Ecto neural progenitor cell (in vitro differentiated cells): ENCODE measurements at regions not wholly inside any gene's neighbourhood (a gene's known extent, or its start where the extent isn't known, plus 50 kb on each side); places are given as distances from the start of the nearest gene placed in this dataset.
"Not testable (repeated sequence)": the region's sequence is repeated elsewhere in the genome, so short reads cannot be mapped to it uniquely, and the experiment has no call there.

ENCODE experiments used
- DNase-seq: peaks from one replicate; pipeline ENCODE4 v3.0.0-alpha.2; 2018; ENCODE audit warnings: low spot score

- no peak for DNase-seq
Observed at GRCh38 chrX:13955975-13956374, 73.7 kb downstream of the GEMIN8 start.

- no peak for DNase-seq
Observed at GRCh38 chrX:13955095-13955647, 74.5 kb downstream of the GEMIN8 start.

- DNase-seq: no peak
Observed at GRCh38 chrX:13952581-13952980, 77.1 kb downstream of the GEMIN8 start.

GRCh38 chrX:13946223-13946622, 83.5 kb downstream of the GEMIN8 start:
- DNase-seq: not testable (repeated sequence)

GRCh38 chrX:13945787-13946186, 83.9 kb downstream of the GEMIN8 start:
- not testable (repeated sequence) for DNase-seq

GRCh38 chrX:13940671-13941070, 89.0 kb downstream of the GEMIN8 start:
- no peak for DNase-seq

- DNase-seq: no peak
Observed at GRCh38 chrX:13939741-13940597, 89.7 kb downstream of the GEMIN8 start.

GRCh38 chrX:13938829-13939530, 90.7 kb downstream of the GEMIN8 start:
- peak; percentile 47 for DNase-seq

GRCh38 chrX:13938051-13938828, 91.5 kb downstream of the GEMIN8 start:
- DNase-seq: peak; percentile 63

- DNase-seq: peak; percentile 41
Observed at GRCh38 chrX:13937370-13938050, 92.2 kb downstream of the GEMIN8 start.

GRCh38 chrX:13936521-13937225, 93.0 kb downstream of the GEMIN8 start:
- DNase-seq: no peak

GRCh38 chrX:13934731-13935130, 95.0 kb downstream of the GEMIN8 start:
- no peak for DNase-seq

GRCh38 chrX:13933851-13934250, 95.8 kb downstream of the GEMIN8 start:
- DNase-seq: no peak

GRCh38 chrX:13933352-13933751, 96.3 kb downstream of the GEMIN8 start:
- DNase-seq: no peak

- DNase-seq: no peak
Observed at GRCh38 chrX:13932416-13932815, 97.3 kb downstream of the GEMIN8 start.

GRCh38 chrX:13927175-13927574, 102.5 kb downstream of the GEMIN8 start:
- no peak for DNase-seq

- DNase-seq: no peak
Observed at GRCh38 chrX:13923845-13924244, 105.8 kb downstream of the GEMIN8 start.

GRCh38 chrX:13923289-13923688, 106.4 kb upstream of the GPM6B start:
- no peak for DNase-seq

GRCh38 chrX:13917507-13917906, 100.6 kb upstream of the GPM6B start:
- no peak for DNase-seq

GRCh38 chrX:13911586-13911985, 94.7 kb upstream of the GPM6B start:
- no peak for DNase-seq

GRCh38 chrX:13906093-13906492, 89.2 kb upstream of the GPM6B start:
- no peak for DNase-seq
